MV-4-11 (cell line): ENCODE measurements at regions not wholly inside any gene's neighbourhood (a gene's known extent, or its start where the extent isn't known, plus 50 kb on each side); places are given as distances from the start of the nearest gene placed in this dataset.
"Not testable (repeated sequence)": the region's sequence is repeated elsewhere in the genome, so short reads cannot be mapped to it uniquely, and the experiment has no call there.

ENCODE experiments used
- DNase-seq: peaks from one replicate; lab custom pipeline; 2025; lab: John Stamatoyannopoulos, UW

- no peak for DNase-seq
Observed at GRCh38 chr10:83517456-83517855, 621.9 kb upstream of the GHITM start.

GRCh38 chr10:83518779-83519178 lies 620.5 kb upstream of the GHITM start:
- DNase-seq: no peak

- not testable (repeated sequence) for DNase-seq
Observed at GRCh38 chr10:83520386-83520785, 618.9 kb upstream of the GHITM start.

- no peak for DNase-seq
Observed at GRCh38 chr10:83522456-83522855, 616.9 kb upstream of the GHITM start.

- DNase-seq: no peak
Observed at GRCh38 chr10:83522881-83523386, 616.4 kb upstream of the GHITM start.

- DNase-seq: no peak
Observed at GRCh38 chr10:83527934-83528333, 611.4 kb upstream of the GHITM start.

- no peak for DNase-seq
Observed at GRCh38 chr10:83533290-83533689, 606.0 kb upstream of the GHITM start.

GRCh38 chr10:83536426-83536825 lies 602.9 kb upstream of the GHITM start:
- DNase-seq: no peak

- no peak for DNase-seq
Observed at GRCh38 chr10:83538047-83538446, 601.3 kb upstream of the GHITM start.

GRCh38 chr10:83539528-83540308 lies 599.6 kb upstream of the GHITM start:
- no peak for DNase-seq

GRCh38 chr10:83541046-83541445 lies 598.3 kb upstream of the GHITM start:
- DNase-seq: no peak

GRCh38 chr10:83542774-83543411 lies 596.4 kb upstream of the GHITM start:
- DNase-seq: no peak

GRCh38 chr10:83543691-83544462 lies 595.4 kb upstream of the GHITM start:
- DNase-seq: no peak

- no peak for DNase-seq
Observed at GRCh38 chr10:83545901-83546391, 593.4 kb upstream of the GHITM start.

GRCh38 chr10:83551190-83551589 lies 588.1 kb upstream of the GHITM start:
- peak; percentile 63 for DNase-seq

GRCh38 chr10:83553366-83553765 lies 585.9 kb upstream of the GHITM start:
- DNase-seq: no peak

GRCh38 chr10:83555264-83555663 lies 584.0 kb upstream of the GHITM start:
- DNase-seq: no peak

- DNase-seq: no peak
Observed at GRCh38 chr10:83562381-83562780, 576.9 kb upstream of the GHITM start.

- DNase-seq: no peak
Observed at GRCh38 chr10:83564889-83565588, 574.3 kb upstream of the GHITM start.

GRCh38 chr10:83572036-83572435 lies 567.3 kb upstream of the GHITM start:
- no peak for DNase-seq

GRCh38 chr10:83574770-83575169 lies 564.5 kb upstream of the GHITM start:
- no peak for DNase-seq

GRCh38 chr10:83577421-83577820 lies 561.9 kb upstream of the GHITM start:
- DNase-seq: no peak
